Neuronal stem cell (in vitro differentiated cells): ENCODE measurements at regions not wholly inside any gene's neighbourhood (a gene's known extent, or its start where the extent isn't known, plus 50 kb on each side); places are given as distances from the start of the nearest gene placed in this dataset.

Experiments
- DNase-seq: peaks from one replicate; pipeline ENCODE4 v3.0.0-alpha.2; 2013; ENCODE audit warnings: low spot score
- H2AFZ ChIP-seq: one replicate; pipeline ENCODE4 v1.6.1; 2013; ENCODE audit warnings: mild to moderate bottlenecking, low read length, inconsistent platforms
- H2AK5ac ChIP-seq: 2 replicates; pipeline ENCODE4 v1.6.1; 2013; ENCODE audit warnings: low read depth, mild to moderate bottlenecking, inconsistent platforms, low read length, moderate library complexity, mixed read lengths
- H2BK120ac ChIP-seq: 2 replicates; pipeline ENCODE4 v1.6.1; 2013; ENCODE audit warnings: low read depth, mild to moderate bottlenecking, inconsistent platforms, low read length, moderate library complexity, mixed read lengths
- H2BK12ac ChIP-seq: one replicate; pipeline ENCODE4 v1.6.1; 2013; ENCODE audit warnings: low read length, inconsistent platforms
- H2BK15ac ChIP-seq: 2 replicates; pipeline ENCODE4 v1.6.1; 2013; ENCODE audit warnings: mild to moderate bottlenecking, low read length, inconsistent platforms, mixed read lengths
- H2BK5ac ChIP-seq: one replicate; pipeline ENCODE4 v1.6.1; 2013; ENCODE audit warnings: inconsistent platforms, mild to moderate bottlenecking, low read length, moderate library complexity
- H3K14ac ChIP-seq: one replicate; pipeline ENCODE4 v1.6.1; 2013; ENCODE audit warnings: low read length, inconsistent platforms
- H3K18ac ChIP-seq: 2 replicates; pipeline ENCODE4 v1.6.1; 2013; ENCODE audit warnings: low read length, inconsistent platforms
- H3K23ac ChIP-seq: 2 replicates; pipeline ENCODE4 v1.6.1; 2013; ENCODE audit warnings: low read depth, mild to moderate bottlenecking, mixed read lengths, low read length, inconsistent platforms; ENCODE audit not compliant: poor library complexity
- H3K27ac ChIP-seq: replicated peaks from 3 replicates; pipeline ENCODE4 v1.5.1; 2013; ENCODE audit warnings: low read length, inconsistent platforms
- H3K27me3 ChIP-seq, 3 experiments: 2 replicates each; pipeline ENCODE4 v1.6.1; 2013; ENCODE audit warnings: low read length in 3 of 3, mild to moderate bottlenecking in 2 of 3, inconsistent platforms in 1 of 3, low read depth in 1 of 3, mixed read lengths in 1 of 3, moderate library complexity in 1 of 3; ENCODE audit not compliant: control insufficient read depth in 3 of 3, insufficient read depth in 3 of 3
- H3K36me3 ChIP-seq, 2 donors: replicated peaks in 1 of 2; 2 replicates each; pipeline ENCODE4 v1.6.1; 2013; ENCODE audit warnings: low read length in 2 of 2; ENCODE audit not compliant: control insufficient read depth in 2 of 2, insufficient read depth in 2 of 2
- H3K4ac ChIP-seq: 2 replicates; pipeline ENCODE4 v1.6.1; 2013; ENCODE audit warnings: inconsistent platforms, mild to moderate bottlenecking, low read length, moderate library complexity
- H3K4me1 ChIP-seq, 2 donors: 1 replicate in 1 of 2; 2 replicates in 1 of 2; pipeline ENCODE4 v1.6.1; 2013; ENCODE audit warnings: low read length in 2 of 2, low read depth in 1 of 2; ENCODE audit not compliant: control insufficient read depth in 2 of 2, insufficient read depth in 1 of 2
- H3K4me2 ChIP-seq: one replicate; pipeline ENCODE4 v1.6.1; 2013; ENCODE audit warnings: mild to moderate bottlenecking, low read length, inconsistent platforms; ENCODE audit not compliant: insufficient read depth, poor library complexity, severe bottlenecking
- H3K4me3 ChIP-seq, 2 donors: 2 replicates each; pipeline ENCODE4 v1.5.1; 2013; ENCODE audit warnings: low read length in 2 of 2, mild to moderate bottlenecking in 2 of 2, inconsistent platforms in 1 of 2, moderate library complexity in 1 of 2
- H3K79me1 ChIP-seq: one replicate; pipeline ENCODE4 v1.6.1; 2013; ENCODE audit warnings: low read depth, mild to moderate bottlenecking, inconsistent platforms, low read length, moderate library complexity
- H3K9ac ChIP-seq: one replicate; pipeline ENCODE4 v1.6.1; 2013; ENCODE audit warnings: mild to moderate bottlenecking, low read depth, low read length, inconsistent platforms; ENCODE audit not compliant: poor library complexity
- H3K9me3 ChIP-seq, 2 donors: replicated peaks in 1 of 2; 2 replicates each; pipeline versions ENCODE3 to v1.6.1; 2013; ENCODE audit warnings: low read length in 2 of 2, mild to moderate bottlenecking in 2 of 2, inconsistent platforms in 1 of 2, low read depth in 1 of 2, mixed read lengths in 1 of 2, moderate library complexity in 1 of 2; ENCODE audit not compliant: control insufficient read depth in 2 of 2, insufficient read depth in 1 of 2
- H4K8ac ChIP-seq: one replicate; pipeline ENCODE4 v1.6.1; 2013; ENCODE audit warnings: low read depth, mild to moderate bottlenecking, inconsistent platforms, low read length, moderate library complexity
- H4K91ac ChIP-seq: one replicate; pipeline ENCODE4 v1.6.1; 2013; ENCODE audit warnings: low read length, low read depth, mild to moderate bottlenecking, inconsistent platforms; ENCODE audit not compliant: poor library complexity
- WGBS, 2 donors: extraction: QIAGEN DNeasy Blood & Tissue Kit; methylation state at CpG; one replicate each; pipeline ENCODE4 v1.1.7; 2013; ENCODE audit warnings: missing lambda C conversion rate in 2 of 2, mixed read lengths in 1 of 2; ENCODE audit not compliant: insufficient read length in 2 of 2, insufficient replicate concordance in 1 of 2; ENCODE audit errors: extremely low coverage in 2 of 2; 5-methylcytosine and 5-hydroxymethylcytosine counted together

DNA sequence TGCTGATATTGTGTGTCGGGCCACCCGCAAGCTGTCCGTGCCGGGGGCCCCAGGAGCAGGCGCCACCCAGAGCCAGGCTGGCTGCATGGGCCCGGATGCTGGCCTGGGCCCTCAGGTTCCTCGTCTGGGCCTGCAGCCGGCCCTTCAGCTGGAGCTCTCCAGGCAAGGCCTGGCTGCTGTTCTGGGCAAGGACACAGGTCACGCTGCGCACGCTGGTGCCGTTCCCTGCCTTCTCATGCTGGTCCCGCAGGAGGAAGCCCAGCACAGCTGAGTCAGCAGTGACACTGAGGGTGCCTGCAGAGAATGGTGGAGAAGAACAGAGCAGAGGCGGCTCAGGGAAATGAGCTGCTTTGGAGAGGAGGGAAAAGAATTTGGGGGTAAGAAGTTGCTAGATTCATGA lies 79.9 kb downstream of the RMI2 start:
- Histone ChIP-seq H3K36me3 (no peaks in the 10 kb centered on the region), H3K4me2 (no peak overlapping the region), H3K4ac (no peak overlapping the region), H3K23ac (no peak overlapping the region), H3K18ac (peak overlapping the region; percentile 70), H3K79me1 (no peaks in the 10 kb centered on the region), H2AK5ac (peak overlapping the region; percentile 2), H3K27me3 (peaks cover 0 to 10% (median 0%) of the 10 kb centered on the region in 3 experiments), H2BK5ac (no peak overlapping the region), H4K91ac (no peak overlapping the region), H3K4me3 (peak overlapping the region in 1 of 2 donors; percentile 55), H2AFZ (no peak overlapping the region), H4K8ac (no peak overlapping the region), H2BK120ac (no peak overlapping the region), H3K9me3 (peaks cover 0 to 2% of the 10 kb centered on the region in 2 donors), H3K27ac (no peak overlapping the region), H3K14ac (no peak overlapping the region), H3K4me1 (no peaks in the 10 kb centered on the region), H2BK15ac (no peak overlapping the region), H2BK12ac (no peak overlapping the region), H3K9ac (peak overlapping the region; percentile 44)
- no peak for DNase-seq
- WGBS, 2 donors = no CpG with 5 or more reads among the region's 14 CpGs

DNA sequence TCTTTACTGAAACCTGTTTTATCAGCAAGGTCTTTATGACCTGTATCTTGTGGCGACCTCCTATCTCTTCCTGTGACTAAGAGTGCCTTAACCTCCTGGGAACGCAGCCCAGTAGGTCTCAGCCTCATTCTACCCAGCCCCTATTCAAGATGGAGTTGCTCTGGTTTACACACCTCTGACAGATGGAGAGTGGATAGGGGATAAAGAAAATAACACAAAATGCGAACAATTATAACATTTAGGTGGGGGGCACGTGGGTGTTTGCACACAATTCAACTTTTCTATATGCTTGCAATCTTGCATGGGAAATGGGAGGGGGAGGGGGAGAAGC lies 83.3 kb downstream of the RMI2 start:
- Histone ChIP-seq H3K23ac (no peak overlapping the region), H3K14ac (no peak overlapping the region), H3K18ac (no peak overlapping the region), H3K4me1 (no peaks in the 10 kb centered on the region), H2BK5ac (no peak overlapping the region), H2AFZ (peak overlapping the region; percentile 3), H2BK15ac (no peak overlapping the region), H4K8ac (no peak overlapping the region), H3K9me3 (no peaks in the 10 kb centered on the region), H2BK12ac (no peak overlapping the region), H3K27me3 (peaks cover 0 to 11% (median 0%) of the 10 kb centered on the region in 3 experiments), H3K9ac (no peak overlapping the region), H2AK5ac (no peak overlapping the region), H3K4me2 (no peak overlapping the region), H3K27ac (no peak overlapping the region), H3K36me3 (no peaks in the 10 kb centered on the region), H3K79me1 (no peaks in the 10 kb centered on the region), H3K4me3 (no peak overlapping the region), H2BK120ac (no peak overlapping the region), H3K4ac (no peak overlapping the region), H4K91ac (no peak overlapping the region)
- DNase-seq = no peak
- no CpG with 5 or more reads among the region's 4 CpGs for WGBS, 2 donors

DNA sequence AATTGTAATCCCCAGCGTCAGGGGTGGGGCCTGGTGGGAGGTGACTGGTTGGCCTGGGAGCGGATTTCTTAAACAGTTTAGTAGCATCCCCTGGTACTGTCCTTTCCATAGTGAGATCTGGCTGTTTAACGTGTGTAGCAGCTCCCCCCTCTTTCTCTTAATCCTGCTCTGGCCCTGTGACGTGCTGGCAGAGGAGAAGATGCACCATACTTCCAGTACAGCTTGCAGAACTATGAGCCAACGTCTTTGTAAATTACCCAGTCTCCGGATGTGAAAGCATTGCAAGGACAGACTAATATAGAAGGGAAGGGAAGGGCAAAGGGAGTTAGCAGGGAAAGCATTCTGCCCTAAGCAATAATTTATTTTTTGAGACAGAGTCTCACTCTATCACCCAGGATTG lies 83.9 kb downstream of the RMI2 start:
- no peak overlapping the region for H3K4me2 ChIP-seq
- H2BK5ac ChIP-seq = no peak overlapping the region
- no peaks in the 10 kb centered on the region for H3K79me1 ChIP-seq
- H3K9me3 ChIP-seq = no peaks in the 10 kb centered on the region
- H3K4me1 ChIP-seq = no peaks in the 10 kb centered on the region
- no peak overlapping the region for H4K8ac ChIP-seq
- no peak overlapping the region for H3K14ac ChIP-seq
- no peak overlapping the region for H3K18ac ChIP-seq
- H3K23ac ChIP-seq = no peak overlapping the region
- no peak overlapping the region for H2BK15ac ChIP-seq
- no peak overlapping the region for H2BK12ac ChIP-seq
- H3K27ac ChIP-seq = no peak overlapping the region
- H2BK120ac ChIP-seq = no peak overlapping the region
- H3K36me3 ChIP-seq = no peaks in the 10 kb centered on the region
- WGBS, 2 donors = no CpG with 5 or more reads among the region's 6 CpGs
- peaks cover 0 to 11% (median 0%) of the 10 kb centered on the region in 3 experiments for H3K27me3 ChIP-seq
- peak overlapping the region; percentile 3 for H2AFZ ChIP-seq
- no peak for DNase-seq
- H4K91ac ChIP-seq = no peak overlapping the region
- no peak overlapping the region for H3K4ac ChIP-seq
- no peak overlapping the region for H3K4me3 ChIP-seq
- no peak overlapping the region for H3K9ac ChIP-seq
- no peak overlapping the region for H2AK5ac ChIP-seq

DNA sequence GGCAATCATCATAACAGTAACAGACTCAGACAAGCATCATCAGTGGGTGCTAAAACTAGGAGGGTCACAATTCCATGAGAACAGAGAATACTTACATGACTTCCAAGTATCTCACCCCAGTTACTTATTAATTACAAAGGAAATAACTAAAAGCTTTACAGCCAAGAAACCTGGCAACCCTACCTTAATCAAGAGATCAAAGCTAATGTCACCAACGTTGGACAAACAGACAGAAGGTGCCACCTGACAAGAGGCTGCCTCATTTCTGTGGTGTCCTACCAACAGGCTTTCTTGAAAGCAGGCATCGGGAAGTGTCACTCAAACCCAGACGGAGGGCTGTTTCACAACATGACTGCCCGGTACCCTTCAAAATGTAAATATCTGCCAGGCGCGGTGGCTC lies 84.6 kb downstream of the RMI2 start:
- H3K27me3 ChIP-seq = peaks cover 0 to 6% (median 0%) of the 10 kb centered on the region in 3 experiments

More for the DNA sequence above, 84.6 kb downstream of the RMI2 start:
- Histone ChIP-seq H3K23ac (no peak overlapping the region), H2BK15ac (no peak overlapping the region), H3K18ac (no peak overlapping the region), H3K4me3 (no peak overlapping the region), H2BK5ac (no peak overlapping the region), H3K79me1 (no peaks in the 10 kb centered on the region), H3K27ac (no peak overlapping the region), H3K9me3 (no peaks in the 10 kb centered on the region), H3K14ac (no peak overlapping the region), H3K36me3 (no peaks in the 10 kb centered on the region), H2AFZ (no peak overlapping the region), H2BK120ac (no peak overlapping the region), H3K4me1 (no peaks in the 10 kb centered on the region), H3K9ac (no peak overlapping the region), H3K4ac (no peak overlapping the region), H2AK5ac (no peak overlapping the region), H4K8ac (no peak overlapping the region), H3K4me2 (no peak overlapping the region), H4K91ac (no peak overlapping the region), H2BK12ac (no peak overlapping the region)
- no CpG with 5 or more reads among the region's 6 CpGs for WGBS, 2 donors
- DNase-seq = no peak
